ENCODE measurements at regions not wholly inside any gene's neighbourhood (a gene's known extent, or its start where the extent isn't known, plus 50 kb on each side); places are given as distances from the start of the nearest gene placed in this dataset.

DNA sequence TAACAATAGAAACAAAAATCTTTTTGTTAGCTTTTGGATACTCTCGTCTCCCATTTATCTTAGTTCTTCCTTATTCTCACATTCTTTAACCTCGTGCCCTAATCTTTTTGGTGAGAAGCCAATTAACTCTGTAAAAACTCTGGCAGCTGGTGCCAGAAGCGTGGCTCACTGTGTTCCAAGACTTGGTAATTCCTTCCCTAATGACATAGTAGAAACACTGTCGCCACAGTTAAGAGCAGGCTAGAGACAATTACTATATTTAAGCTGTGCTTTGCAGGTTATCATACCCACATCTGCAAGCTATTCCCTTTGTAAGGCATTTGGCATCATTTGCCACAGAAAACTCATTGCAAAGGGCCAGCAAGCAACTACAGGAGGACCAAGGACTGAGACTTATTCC lies 160.9 kb upstream of the PIK3R1 start:
- TF ChIP-seq, protein P1, sequence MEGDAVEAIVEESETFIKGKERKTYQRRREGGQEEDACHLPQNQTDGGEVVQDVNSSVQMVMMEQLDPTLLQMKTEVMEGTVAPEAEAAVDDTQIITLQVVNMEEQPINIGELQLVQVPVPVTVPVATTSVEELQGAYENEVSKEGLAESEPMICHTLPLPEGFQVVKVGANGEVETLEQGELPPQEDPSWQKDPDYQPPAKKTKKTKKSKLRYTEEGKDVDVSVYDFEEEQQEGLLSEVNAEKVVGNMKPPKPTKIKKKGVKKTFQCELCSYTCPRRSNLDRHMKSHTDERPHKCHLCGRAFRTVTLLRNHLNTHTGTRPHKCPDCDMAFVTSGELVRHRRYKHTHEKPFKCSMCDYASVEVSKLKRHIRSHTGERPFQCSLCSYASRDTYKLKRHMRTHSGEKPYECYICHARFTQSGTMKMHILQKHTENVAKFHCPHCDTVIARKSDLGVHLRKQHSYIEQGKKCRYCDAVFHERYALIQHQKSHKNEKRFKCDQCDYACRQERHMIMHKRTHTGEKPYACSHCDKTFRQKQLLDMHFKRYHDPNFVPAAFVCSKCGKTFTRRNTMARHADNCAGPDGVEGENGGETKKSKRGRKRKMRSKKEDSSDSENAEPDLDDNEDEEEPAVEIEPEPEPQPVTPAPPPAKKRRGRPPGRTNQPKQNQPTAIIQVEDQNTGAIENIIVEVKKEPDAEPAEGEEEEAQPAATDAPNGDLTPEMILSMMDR (IDR thresholded peaks at IDR 0.05): no peak
- TF ChIP-seq EZH2 (IDR thresholded peaks at IDR 0.05) (no peak), EZH2phosphoT487 (IDR thresholded peaks at IDR 0.05) (no peak)

Data from neural progenitor cell (in vitro differentiated cells).